GM21786 (cell line): ENCODE measurements at regions not wholly inside any gene's neighbourhood (a gene's known extent, or its start where the extent isn't known, plus 50 kb on each side); places are given as distances from the start of the nearest gene placed in this dataset.
"Not testable (repeated sequence)": the region's sequence is repeated elsewhere in the genome, so short reads cannot be mapped to it uniquely, and the experiment has no call there.

ENCODE experiments used
- ATAC-seq: cut with Tn5 transposase; IDR thresholded peaks from one replicate; pipeline ENCODE4 v1.9.1; 2021; ENCODE audit not compliant: unreplicated experiment

GRCh38 chr6:9236443-9236842 is 801.1 kb upstream of the SLC35B3 start:
- ATAC-seq, result no peak

GRCh38 chr6:9233686-9234085 is 798.3 kb upstream of the SLC35B3 start:
- no peak for ATAC-seq

DNA sequence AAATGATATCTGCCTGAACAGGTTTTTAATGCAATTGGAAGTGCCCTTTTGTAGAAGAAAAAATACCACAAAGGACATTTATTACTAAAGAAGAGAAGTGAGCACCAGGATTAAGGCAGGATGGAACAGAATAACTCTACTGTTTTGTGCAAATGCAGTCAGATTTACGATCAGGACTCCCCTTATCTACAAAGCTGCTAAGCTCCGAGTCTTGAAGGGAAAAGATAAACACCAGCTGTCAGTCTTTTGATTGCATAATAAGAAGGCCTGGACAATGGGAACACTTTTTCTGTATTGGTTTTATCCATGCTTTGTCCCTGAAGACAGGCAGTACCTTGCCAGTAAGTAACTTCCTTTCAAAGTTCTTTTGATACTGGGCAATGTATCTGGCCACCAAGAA is 797.9 kb upstream of the SLC35B3 start:
- no peak for ATAC-seq

- no peak for ATAC-seq
Measured at GRCh38 chr6:9225441-9225871, 790.1 kb upstream of the SLC35B3 start.

- ATAC-seq, result no peak
Measured at GRCh38 chr6:9224539-9224938, 789.2 kb upstream of the SLC35B3 start.

DNA sequence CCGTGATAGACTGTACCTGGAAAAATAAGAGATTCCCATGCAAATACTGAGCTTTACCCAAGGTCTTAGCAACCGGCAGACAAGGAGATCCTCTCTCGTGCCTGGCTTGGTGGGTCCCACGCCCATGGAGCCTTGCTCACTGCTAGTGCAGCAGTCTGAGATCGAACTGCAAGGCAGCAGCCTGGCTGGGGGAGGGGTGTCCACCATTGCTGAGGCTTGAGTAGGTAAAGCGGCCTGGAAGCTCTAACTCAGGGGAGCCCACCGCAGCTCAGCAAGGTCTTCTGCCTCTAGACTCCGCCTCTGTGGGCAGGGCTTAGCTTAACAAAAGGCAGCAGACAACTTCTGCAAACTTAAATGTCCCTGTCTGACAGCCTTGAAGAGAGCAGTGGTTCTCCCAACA is 778.4 kb upstream of the SLC35B3 start:
- not testable (repeated sequence) for ATAC-seq

DNA sequence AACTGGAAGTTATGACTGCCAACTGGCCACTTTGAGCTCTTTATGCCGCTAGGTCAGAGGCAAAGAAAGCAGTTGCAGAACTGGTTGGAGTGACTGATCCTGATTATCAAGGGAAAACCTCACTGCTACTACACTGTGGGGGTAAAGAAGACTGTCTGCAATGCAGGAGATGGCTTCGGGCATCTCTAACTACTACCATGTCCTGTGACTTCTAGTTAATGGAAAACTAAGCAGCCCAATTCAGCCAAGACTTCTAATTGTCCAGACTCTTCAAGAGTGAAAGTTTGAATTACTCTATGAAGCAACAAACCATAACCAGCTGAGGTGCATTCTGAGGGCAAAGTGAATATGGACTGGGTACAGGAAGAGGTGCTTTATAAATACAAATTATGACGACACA is 773.6 kb upstream of the SLC35B3 start:
- no peak for ATAC-seq

DNA sequence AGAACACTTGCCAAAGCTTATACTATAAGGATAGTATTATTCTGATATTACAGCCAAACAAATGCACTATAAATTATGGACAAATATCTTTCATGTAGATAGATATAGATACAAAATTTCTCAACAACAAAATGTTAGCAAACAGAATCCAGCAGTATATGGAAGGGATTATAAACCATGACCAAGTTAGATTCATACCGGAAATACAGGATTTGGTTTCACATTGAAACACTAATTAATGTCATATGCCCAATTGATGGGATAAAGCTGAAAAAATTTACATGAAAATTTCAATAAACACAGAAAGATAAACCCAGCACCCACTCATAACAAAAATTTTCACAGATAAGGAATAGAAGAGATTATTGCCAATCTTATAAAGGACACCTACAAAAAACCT is 770.3 kb upstream of the SLC35B3 start:
- no peak for ATAC-seq

GRCh38 chr6:9204171-9204570 is 768.8 kb upstream of the SLC35B3 start:
- no peak for ATAC-seq

GRCh38 chr6:9200712-9201111 is 765.4 kb upstream of the SLC35B3 start:
- no peak for ATAC-seq

DNA sequence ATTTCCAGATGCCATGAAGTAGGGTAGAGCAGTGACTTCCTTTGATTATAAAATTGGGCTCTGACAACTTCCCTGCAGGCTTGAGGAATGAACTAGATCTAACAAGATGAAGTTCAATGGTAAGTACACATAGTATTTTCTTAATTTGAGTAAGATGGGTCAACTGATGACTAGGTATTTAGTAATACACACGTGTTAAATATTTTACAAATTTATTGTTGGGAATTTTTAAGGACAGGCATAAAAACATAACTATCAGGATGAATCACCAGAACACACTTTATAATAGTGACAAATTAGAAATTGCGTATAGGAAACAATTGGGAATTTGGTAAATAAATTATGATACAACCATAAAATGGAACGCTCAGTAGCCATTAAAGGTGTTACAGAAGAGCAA is 762.4 kb upstream of the SLC35B3 start:
- no peak for ATAC-seq

GRCh38 chr6:9195322-9195721 is 760.0 kb upstream of the SLC35B3 start:
- no peak for ATAC-seq

DNA sequence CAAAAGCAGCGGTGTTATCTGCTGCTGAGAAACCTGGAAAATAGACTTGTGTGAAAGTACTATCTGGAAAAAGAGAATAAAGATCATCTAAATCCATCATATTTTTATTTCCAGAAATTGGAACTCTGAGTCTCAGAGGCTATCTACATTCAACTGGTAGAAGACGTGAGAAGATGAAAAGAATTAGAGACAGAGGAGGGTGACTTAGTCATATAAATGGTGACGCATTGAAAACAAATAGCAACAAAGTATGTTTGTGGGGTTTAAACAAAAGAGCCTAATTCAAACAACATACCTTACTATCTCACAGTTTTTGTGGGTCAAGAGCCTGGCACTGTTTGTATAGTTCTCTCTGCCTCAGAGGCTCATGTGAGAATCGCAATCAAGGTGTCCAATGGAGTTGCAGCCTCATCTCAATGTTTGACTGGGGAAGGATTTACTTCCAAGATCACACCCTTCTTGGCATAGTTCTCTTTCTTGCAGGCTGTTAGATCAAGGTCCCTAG is 757.1 kb upstream of the SLC35B3 start:
- no peak for ATAC-seq

DNA sequence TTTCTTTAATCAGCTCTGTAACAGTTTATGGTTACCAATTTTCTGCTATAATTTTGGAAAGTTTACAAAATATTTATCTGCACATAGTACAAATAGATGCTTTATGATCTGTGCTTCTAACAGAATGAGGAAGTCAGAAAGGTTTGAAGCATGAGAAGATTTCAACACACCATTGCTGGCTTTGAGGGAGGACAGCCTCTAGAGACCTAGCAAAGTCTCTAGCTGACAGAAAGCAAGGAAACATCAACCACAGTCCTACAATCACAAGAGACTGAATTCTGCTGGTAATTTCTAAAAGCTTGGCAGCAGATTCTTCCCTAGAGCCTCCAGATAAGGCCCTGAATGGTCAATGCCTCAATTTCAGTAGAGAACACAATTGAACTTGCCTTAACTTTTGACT is 750.8 kb upstream of the SLC35B3 start:
- no peak for ATAC-seq

- no peak for ATAC-seq
Measured at GRCh38 chr6:9178071-9178470, 742.7 kb upstream of the SLC35B3 start.

GRCh38 chr6:9173229-9173628 is 737.9 kb upstream of the SLC35B3 start:
- ATAC-seq, result no peak

GRCh38 chr6:9172096-9172495 is 736.8 kb upstream of the SLC35B3 start:
- no peak for ATAC-seq

GRCh38 chr6:9168669-9169068 is 733.3 kb upstream of the SLC35B3 start:
- ATAC-seq, result no peak

DNA sequence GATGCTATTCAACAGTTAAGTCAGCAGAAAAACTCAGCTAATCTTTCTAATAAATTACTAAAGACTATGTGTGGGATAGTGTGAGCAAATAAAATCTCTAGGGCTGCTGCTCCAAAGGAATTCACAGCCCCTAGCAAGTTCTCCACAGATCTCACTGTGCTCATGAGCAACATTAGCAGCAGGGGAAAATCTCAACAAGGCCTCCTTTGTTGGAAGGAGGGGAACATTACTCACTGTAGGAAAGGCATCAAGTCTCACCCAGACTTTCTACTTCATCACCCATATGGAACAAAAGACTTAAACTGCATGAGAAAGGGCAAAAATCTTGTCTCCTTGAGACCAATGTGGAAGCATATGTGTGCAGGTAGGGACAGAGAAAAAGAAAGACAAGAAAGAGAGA is 726.4 kb upstream of the SLC35B3 start:
- no peak for ATAC-seq

- ATAC-seq, result no peak
Measured at GRCh38 chr6:9159051-9159450, 723.7 kb upstream of the SLC35B3 start.

GRCh38 chr6:9155836-9156235 is 720.5 kb upstream of the SLC35B3 start:
- ATAC-seq, result no peak

- no peak for ATAC-seq
Measured at GRCh38 chr6:9143140-9143539, 707.8 kb upstream of the SLC35B3 start.

GRCh38 chr6:9140951-9141460 is 705.7 kb upstream of the SLC35B3 start:
- ATAC-seq, result no peak

GRCh38 chr6:9140172-9140571 is 704.8 kb upstream of the SLC35B3 start:
- no peak for ATAC-seq
